Body of pancreas (tissue), 4 donors: ENCODE measurements at regions not wholly inside any gene's neighbourhood (a gene's known extent, or its start where the extent isn't known, plus 50 kb on each side); places are given as distances from the start of the nearest gene placed in this dataset.

Experiments used
- ATAC-seq: fragments of 150-250 bp; one replicate; pipeline ENCODE4 v1.9.1; 2016
- DNase-seq, 4 donors: peaks; one replicate each; pipeline ENCODE4 v3.0.0-alpha.2; 2019
- H3K27ac ChIP-seq, 4 donors: fragments of 200-600 bp; sonication (generic); 1 replicate in 3 of 4; 2 replicates in 1 of 4; pipeline versions ENCODE4 v1.5.1 to v1.6.1; 2016 to 2019; ENCODE audit warnings: mild to moderate bottlenecking in 1 of 4, mixed read lengths in 1 of 4, moderate library complexity in 1 of 4
- H3K27me3 ChIP-seq, 2 donors: fragments of 200-600 bp; sonication (generic); one replicate each; pipeline ENCODE4 v1.6.0; 2016; ENCODE audit warnings: mild to moderate bottlenecking in 1 of 2
- H3K36me3 ChIP-seq, 2 donors: fragments of 200-600 bp; sonication (generic); replicated peaks in 1 of 2; 2 replicates each; pipeline ENCODE4 v1.5.1; 2016; ENCODE audit warnings: low read depth in 2 of 2; ENCODE audit not compliant: insufficient read depth in 1 of 2
- H3K4me1 ChIP-seq: fragments of 200-600 bp; sonication (generic); one replicate; pipeline ENCODE4 v1.6.0; 2016
- H3K4me3 ChIP-seq, 2 donors: fragments of 200-600 bp; sonication (generic); 1 replicate in 1 of 2; 2 replicates in 1 of 2; pipeline ENCODE4 v1.5.1; 2016 to 2019
- H3K9me3 ChIP-seq, 3 donors: fragments of 200-600 bp; sonication (generic); 1 replicate in 2 of 3; 2 replicates in 1 of 3; pipeline ENCODE4 v1.5.1; 2016
- POLR2A ChIP-seq, 3 donors: fragments of 450-650 bp; IDR thresholded peaks; one replicate each; pipeline ENCODE4 v1.6.1; 2016; ENCODE audit warnings: antibody characterized with exemption in 3 of 3, mild to moderate bottlenecking in 2 of 3
- WGBS, 2 donors: methylation state at CpG; one replicate each; pipeline ENCODE4 v1.1.5; 2017; 5-methylcytosine and 5-hydroxymethylcytosine counted together
- intact Hi-C: fragments of 100-400 bp; cut with DNase I; formaldehyde crosslinking; loops from one replicate; pipeline ENCODE4 v1.15.1; 2023
- TF ChIP-seq, protein P1 (sequence below), 7 experiments: fragments of 450-650 bp in 4 of 7; fragments of 200-600 bp in 3 of 7; sonication (generic) in 3 of 7; IDR thresholded peaks; one replicate each; pipeline ENCODE4 v1.5.1; 2016 to 2019; ENCODE audit warnings: antibody characterized with exemption in 7 of 7

DNA sequence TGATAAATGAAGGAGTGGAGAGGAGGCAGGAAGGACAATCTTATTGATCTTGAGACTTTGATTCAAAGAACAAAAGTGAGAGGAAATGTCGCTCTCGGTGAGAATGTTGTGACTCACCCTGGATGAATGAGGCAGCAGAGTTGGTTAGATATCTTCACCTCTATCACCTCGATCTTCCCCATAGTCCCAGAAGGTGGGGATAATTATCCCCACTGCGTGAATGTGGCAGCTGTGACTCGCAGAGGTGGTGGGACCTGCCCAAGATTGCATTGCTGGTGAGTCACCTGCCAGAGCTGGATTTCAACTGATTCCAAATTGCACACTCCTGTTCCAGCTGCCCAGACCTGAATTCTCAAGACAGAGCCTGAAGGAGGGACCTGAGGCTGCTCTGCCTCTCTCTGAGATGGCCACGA is 105.0 kb downstream of the MATN1 start:
- Histone ChIP-seq H3K27me3 (no peaks in the 10 kb centered on the region), H3K27ac (no peak overlapping the region), H3K4me3 (no peak overlapping the region), H3K9me3 (peaks cover 0 to 3% (median 0%) of the 10 kb centered on the region in 3 donors), H3K4me1 (no peaks in the 10 kb centered on the region), H3K36me3 (no peaks in the 10 kb centered on the region)
- TF ChIP-seq, protein P1, sequence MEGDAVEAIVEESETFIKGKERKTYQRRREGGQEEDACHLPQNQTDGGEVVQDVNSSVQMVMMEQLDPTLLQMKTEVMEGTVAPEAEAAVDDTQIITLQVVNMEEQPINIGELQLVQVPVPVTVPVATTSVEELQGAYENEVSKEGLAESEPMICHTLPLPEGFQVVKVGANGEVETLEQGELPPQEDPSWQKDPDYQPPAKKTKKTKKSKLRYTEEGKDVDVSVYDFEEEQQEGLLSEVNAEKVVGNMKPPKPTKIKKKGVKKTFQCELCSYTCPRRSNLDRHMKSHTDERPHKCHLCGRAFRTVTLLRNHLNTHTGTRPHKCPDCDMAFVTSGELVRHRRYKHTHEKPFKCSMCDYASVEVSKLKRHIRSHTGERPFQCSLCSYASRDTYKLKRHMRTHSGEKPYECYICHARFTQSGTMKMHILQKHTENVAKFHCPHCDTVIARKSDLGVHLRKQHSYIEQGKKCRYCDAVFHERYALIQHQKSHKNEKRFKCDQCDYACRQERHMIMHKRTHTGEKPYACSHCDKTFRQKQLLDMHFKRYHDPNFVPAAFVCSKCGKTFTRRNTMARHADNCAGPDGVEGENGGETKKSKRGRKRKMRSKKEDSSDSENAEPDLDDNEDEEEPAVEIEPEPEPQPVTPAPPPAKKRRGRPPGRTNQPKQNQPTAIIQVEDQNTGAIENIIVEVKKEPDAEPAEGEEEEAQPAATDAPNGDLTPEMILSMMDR (IDR thresholded peaks at IDR 0.05) = no peak
- no peak for TF ChIP-seq POLR2A (IDR thresholded peaks at IDR 0.05)
- DNase-seq (no peak), ATAC-seq (no peak)
- WGBS, 2 donors = 50 to 53% methylated on average over 6 of the region's 6 CpGs
- intact Hi-C loops = no loop called here

DNA sequence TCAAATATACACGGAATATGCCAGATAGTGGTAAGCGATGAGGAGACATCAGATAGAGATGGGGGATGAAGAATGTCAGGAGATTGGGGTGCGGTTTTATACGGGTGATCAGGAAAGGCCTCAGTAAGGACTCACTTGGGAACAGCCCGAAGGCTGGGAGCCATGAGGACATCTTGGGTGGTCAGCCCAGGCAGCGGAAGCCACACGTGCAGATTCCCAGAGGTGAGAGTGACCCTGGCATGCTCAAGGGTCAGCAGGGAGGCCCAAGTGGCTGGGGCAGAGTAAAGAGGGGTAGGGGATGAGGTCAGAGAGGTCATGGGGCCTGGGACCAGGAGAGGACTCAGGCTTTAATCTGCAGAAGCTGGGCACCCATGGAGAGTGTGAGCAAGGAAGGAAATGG is 106.6 kb downstream of the MATN1 start:
- intact Hi-C loops = no loop called here
- Histone ChIP-seq H3K27me3 (no peaks in the 10 kb centered on the region), H3K27ac (no peak overlapping the region), H3K36me3 (no peaks in the 10 kb centered on the region), H3K9me3 (no peaks in the 10 kb centered on the region), H3K4me1 (no peaks in the 10 kb centered on the region), H3K4me3 (no peak overlapping the region)
- no peak for DNase-seq
- WGBS, 2 donors = 81 to 87% methylated on average over 7 of the region's 7 CpGs
- ATAC-seq = no peak
- TF ChIP-seq, protein P1 (IDR thresholded peaks at IDR 0.05) = no peak
- TF ChIP-seq POLR2A (IDR thresholded peaks at IDR 0.05) = no peak

DNA sequence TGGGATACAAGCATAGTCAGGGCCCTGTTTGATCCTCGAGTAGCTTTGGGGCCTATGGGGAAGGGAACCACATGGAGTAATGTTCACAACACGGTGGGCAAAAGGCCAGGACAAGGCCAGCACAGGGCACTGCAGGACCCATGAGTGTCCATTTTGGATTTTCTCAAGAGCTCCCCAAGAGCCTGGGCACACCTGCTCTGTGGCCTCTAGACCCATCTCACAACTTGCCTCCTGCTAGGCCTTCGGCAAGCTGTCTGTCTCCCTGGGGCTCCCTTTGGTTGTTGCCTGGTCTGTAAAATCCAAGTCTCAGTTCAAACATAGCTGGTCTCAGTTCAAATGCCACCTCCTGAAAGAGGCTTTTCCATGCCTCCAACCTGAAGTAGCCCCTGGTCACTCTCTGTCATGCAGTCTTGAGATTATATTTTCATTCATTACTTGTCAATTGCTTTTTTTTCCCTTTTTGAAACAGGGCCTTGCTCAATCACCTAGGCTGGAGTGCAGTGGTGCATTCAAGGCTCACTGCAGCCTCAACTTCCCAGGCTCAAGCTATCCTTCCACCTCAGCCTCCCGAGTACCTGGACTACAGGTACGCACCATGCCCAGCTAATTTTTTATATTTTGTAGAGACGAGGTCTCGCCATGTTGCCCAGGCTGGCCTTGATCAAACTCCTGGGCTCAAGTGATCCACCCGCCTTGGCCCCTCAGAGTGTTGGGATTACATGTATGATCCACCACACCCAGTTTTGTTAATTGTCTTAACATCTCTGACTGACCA is 107.4 kb downstream of the MATN1 start:
- intact Hi-C loops = no loop called here
- DNase-seq = no peak

DNA sequence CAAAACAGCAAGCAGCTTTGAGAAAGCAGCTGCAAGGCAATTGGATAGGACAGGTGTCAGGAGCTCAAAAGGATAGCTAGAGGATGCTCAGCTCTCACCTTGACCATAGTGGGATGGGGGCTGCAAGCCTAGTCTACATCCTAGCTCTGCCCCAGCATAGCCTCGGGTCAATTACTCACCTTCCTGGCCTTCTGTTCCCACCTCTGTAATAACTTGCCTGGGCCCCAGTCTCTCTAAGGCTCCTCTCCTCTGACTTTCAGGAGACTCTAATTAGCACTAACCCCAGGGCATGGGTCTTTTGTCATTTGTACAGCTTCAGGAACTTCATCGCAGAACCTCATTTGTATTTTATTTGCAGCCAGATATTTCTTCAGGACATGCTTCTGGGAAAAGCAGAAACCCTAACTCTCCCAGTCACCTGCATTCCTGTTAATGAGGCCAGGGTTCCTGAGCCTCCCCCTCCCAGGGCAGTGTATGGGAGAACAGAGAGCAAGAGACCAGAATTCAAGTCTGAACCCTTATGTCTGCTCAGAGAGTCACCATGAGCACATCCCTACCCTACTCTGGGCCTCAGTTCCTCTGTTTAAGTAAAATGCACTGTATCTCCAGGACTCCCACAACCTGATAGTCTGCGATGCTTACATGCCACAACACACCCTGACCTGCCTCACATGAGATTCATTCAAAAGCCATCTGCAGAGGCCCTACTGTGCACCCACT is 108.1 kb downstream of the MATN1 start:
- H3K4me3 ChIP-seq = no peak overlapping the region
- WGBS, 2 donors = 86 to 89% methylated on average over 3 of the region's 3 CpGs
- DNase-seq (no peak), ATAC-seq (no peak)
- no peaks in the 10 kb centered on the region for H3K36me3 ChIP-seq
- no peak overlapping the region for H3K27ac ChIP-seq
- no peaks in the 10 kb centered on the region for H3K9me3 ChIP-seq
- no peaks in the 10 kb centered on the region for H3K27me3 ChIP-seq
- TF ChIP-seq, protein P1 (IDR thresholded peaks at IDR 0.05) = no peak
- TF ChIP-seq POLR2A (IDR thresholded peaks at IDR 0.05) = no peak
- no peaks in the 10 kb centered on the region for H3K4me1 ChIP-seq
- intact Hi-C loops = no loop called here

More for the DNA sequence above, 107.4 kb downstream of the MATN1 start:
- Histone ChIP-seq H3K36me3 (no peaks in the 10 kb centered on the region), H3K9me3 (no peaks in the 10 kb centered on the region), H3K27ac (no peak overlapping the region), H3K4me3 (no peak overlapping the region), H3K4me1 (no peaks in the 10 kb centered on the region), H3K27me3 (no peaks in the 10 kb centered on the region)
- TF ChIP-seq, protein P1 (IDR thresholded peaks at IDR 0.05) = no peak
- TF ChIP-seq POLR2A (IDR thresholded peaks at IDR 0.05) = no peak
- WGBS, 2 donors = 91% methylated on average over 6 to 8 of the region's 8 CpGs
- no peak for ATAC-seq
